Kidney (tissue), 13 donors: ENCODE measurements at regions not wholly inside any gene's neighbourhood (a gene's known extent, or its start where the extent isn't known, plus 50 kb on each side); places are given as distances from the start of the nearest gene placed in this dataset.

ENCODE experiments used
- DNase-seq, 5 donors: peaks; one replicate each; pipeline ENCODE4 v3.0.0-alpha.2; 2013 to 2020
- FAIRE-seq: peaks from 2 replicates; lab custom pipeline; 2012; peaks lifted over from hg19 to GRCh38; lab: Jason Lieb, UNC
- H3K27ac ChIP-seq, 2 donors: one replicate each; pipeline ENCODE4 v1.7.0; 2013; ENCODE audit warnings: low read depth in 2 of 2, low read length in 2 of 2, inconsistent platforms in 1 of 2
- H3K27me3 ChIP-seq: one replicate; pipeline ENCODE4 v1.7.1; 2013; ENCODE audit warnings: low read length, inconsistent platforms; ENCODE audit not compliant: control insufficient read depth, insufficient read depth
- H3K36me3 ChIP-seq, 3 donors: one replicate each; pipeline versions ENCODE4 v1.7.0 to v1.7.1; 2013; ENCODE audit warnings: low read length in 3 of 3, control low read depth in 1 of 3, inconsistent platforms in 1 of 3; ENCODE audit not compliant: insufficient read depth in 3 of 3, control insufficient read depth in 2 of 3
- H3K4me1 ChIP-seq, 3 donors: one replicate each; pipeline versions ENCODE4 v1.7.0 to v1.7.1; 2013; ENCODE audit warnings: low read length in 3 of 3, inconsistent platforms in 1 of 3, low read depth in 1 of 3; ENCODE audit not compliant: control insufficient read depth in 2 of 3, insufficient read depth in 2 of 3
- H3K4me3 ChIP-seq, 3 donors: one replicate each; pipeline versions ENCODE4 v1.7.0 to v1.8.1; 2013; ENCODE audit warnings: low read length in 3 of 3, control low read depth in 1 of 3, inconsistent platforms in 1 of 3
- H3K9ac ChIP-seq, 3 donors: one replicate each; pipeline versions ENCODE4 v1.7.0 to v1.7.1; 2013; ENCODE audit warnings: low read length in 3 of 3, control low read depth in 1 of 3, inconsistent platforms in 1 of 3
- H3K9me3 ChIP-seq, 3 donors: one replicate each; pipeline versions ENCODE4 v1.7.0 to v1.7.1; 2013; ENCODE audit warnings: low read length in 3 of 3, control low read depth in 1 of 3, inconsistent platforms in 1 of 3; ENCODE audit not compliant: control insufficient read depth in 2 of 3, insufficient read depth in 1 of 3
- intact Hi-C: fragments of 100-400 bp; cut with DNase I; formaldehyde crosslinking; loops from one replicate; pipeline ENCODE4 v1.11.1; 2022
- TF ChIP-seq, protein P1 (sequence below): IDR thresholded peaks from 3 replicates; pipeline ENCODE4 v1.5.1; 2012; ENCODE audit warnings: mild to moderate bottlenecking, moderate library complexity, borderline replicate concordance; ENCODE audit not compliant: insufficient read depth; ENCODE audit errors: extremely low read depth
- donor health status: control.
- donor health status: control.
- donor health status: control.
- donor health status: control.
- donor health status: control.
- donor health status: DM: yes; HTN: yes; CAD: no.
- donor health status: Normal renal cell carcinoma (clear cell type).

DNA sequence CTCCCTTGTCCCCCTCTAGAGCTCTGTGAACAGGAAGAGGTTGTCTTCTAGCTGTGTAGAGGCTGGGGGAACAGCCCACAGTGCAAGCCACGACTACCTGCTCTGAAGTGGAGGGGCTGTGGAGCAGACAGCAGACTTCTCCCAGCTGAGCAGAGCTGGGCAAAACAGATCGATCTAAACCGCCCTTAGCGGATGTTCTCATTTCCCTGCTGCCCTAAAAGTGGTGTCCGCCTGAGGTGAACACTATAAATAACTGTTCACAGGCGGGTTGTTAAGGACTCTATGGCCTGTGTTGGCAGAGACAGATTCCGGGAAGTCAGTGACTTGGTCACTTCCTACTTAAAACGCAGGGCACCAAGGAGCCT is 203.2 kb downstream of the RHOU start:
- FAIRE-seq (no peak), DNase-seq (peak in 3 of 5 donors; percentile 44 to 75 (median 58))
- H3K9me3 ChIP-seq, result no peaks in the 10 kb centered on the region
- H3K36me3 ChIP-seq, result no peaks in the 10 kb centered on the region
- H3K9ac ChIP-seq, result peak overlapping the region in 1 of 3 donors; percentile 29
- H3K27me3 ChIP-seq, result no peaks in the 10 kb centered on the region
- no peak overlapping the region for H3K4me3 ChIP-seq
- intact Hi-C loops, result no loop called here
- H3K4me1 ChIP-seq, result peaks cover 0 to 21% (median 4%) of the 10 kb centered on the region in 3 donors
- TF ChIP-seq, protein P1, sequence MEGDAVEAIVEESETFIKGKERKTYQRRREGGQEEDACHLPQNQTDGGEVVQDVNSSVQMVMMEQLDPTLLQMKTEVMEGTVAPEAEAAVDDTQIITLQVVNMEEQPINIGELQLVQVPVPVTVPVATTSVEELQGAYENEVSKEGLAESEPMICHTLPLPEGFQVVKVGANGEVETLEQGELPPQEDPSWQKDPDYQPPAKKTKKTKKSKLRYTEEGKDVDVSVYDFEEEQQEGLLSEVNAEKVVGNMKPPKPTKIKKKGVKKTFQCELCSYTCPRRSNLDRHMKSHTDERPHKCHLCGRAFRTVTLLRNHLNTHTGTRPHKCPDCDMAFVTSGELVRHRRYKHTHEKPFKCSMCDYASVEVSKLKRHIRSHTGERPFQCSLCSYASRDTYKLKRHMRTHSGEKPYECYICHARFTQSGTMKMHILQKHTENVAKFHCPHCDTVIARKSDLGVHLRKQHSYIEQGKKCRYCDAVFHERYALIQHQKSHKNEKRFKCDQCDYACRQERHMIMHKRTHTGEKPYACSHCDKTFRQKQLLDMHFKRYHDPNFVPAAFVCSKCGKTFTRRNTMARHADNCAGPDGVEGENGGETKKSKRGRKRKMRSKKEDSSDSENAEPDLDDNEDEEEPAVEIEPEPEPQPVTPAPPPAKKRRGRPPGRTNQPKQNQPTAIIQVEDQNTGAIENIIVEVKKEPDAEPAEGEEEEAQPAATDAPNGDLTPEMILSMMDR, result no peak
- H3K27ac ChIP-seq, result peak overlapping the region; percentile 56 to 70

DNA sequence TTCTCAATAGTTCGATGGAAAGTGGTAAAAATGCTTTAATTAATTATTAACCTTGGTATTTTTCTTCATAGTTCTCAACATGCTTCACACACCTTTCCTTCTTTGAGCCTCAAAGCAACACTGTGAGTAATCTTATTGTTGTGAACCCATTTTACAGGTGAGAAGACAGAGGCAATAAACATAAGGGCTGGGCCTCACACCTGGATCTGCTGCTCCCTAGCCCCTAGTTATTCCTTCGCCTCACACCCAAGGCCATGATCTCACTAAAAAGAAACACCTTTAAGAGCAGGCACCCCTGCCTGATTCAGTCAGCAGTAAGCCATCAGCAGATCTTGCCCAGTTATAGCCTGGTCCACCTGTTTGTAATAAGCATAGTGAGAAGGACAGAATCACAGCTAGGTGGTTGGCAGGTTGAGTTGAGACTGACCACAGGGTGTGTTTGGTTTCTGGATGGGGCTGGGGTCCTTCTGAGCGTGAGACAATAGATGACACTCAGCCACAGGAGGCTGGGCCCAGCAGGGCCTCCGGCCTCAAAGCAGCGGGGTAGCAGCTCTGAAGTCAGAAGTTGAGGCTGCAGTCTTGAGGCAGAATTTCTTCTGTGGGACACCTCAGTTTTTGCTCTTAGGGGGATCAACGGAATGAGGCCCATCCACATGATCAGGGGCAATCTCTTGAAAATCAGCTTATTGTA is 203.9 kb downstream of the RHOU start:
- Histone ChIP-seq H3K4me1 (peaks cover 0 to 21% (median 4%) of the 10 kb centered on the region in 3 donors), H3K27me3 (no peaks in the 10 kb centered on the region), H3K36me3 (no peaks in the 10 kb centered on the region), H3K9ac (no peak overlapping the region), H3K27ac (peak overlapping the region; percentile 56 to 70), H3K9me3 (no peaks in the 10 kb centered on the region), H3K4me3 (no peak overlapping the region)
- TF ChIP-seq, protein P1, result no peak
- FAIRE-seq, result no peak
- DNase-seq, result peak in 1 of 5 donors; percentile 24
- intact Hi-C loops, result no loop called here

DNA sequence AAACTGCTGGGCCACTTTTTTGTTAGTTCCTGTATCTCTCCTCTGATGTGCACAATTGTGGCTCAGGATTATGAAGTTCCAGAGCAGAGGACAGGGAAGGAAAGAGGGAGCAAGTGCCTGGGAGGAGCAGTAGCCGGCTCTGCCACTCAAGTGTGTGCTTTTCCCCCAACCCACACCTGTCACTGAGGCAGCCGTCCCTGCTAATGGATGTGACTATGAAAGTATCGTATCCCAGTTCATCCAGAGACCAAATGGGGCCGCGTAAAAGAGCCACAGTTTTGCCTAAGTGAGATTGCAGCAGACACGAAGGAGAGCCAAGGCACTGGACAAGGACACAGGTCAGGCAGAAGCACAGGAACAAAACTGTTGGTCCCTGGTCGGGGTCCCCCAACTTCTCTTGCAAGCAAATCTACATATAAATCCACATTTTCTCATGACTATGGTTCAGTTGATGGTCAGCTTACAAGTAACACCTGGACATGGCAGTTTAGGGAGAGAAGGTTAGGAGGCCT is 204.7 kb downstream of the RHOU start:
- H3K36me3 ChIP-seq, result no peaks in the 10 kb centered on the region
- FAIRE-seq (no peak), DNase-seq (peak in 1 of 5 donors; percentile 21)
- TF ChIP-seq, protein P1, result no peak
- peaks cover 0 to 21% (median 4%) of the 10 kb centered on the region in 3 donors for H3K4me1 ChIP-seq
- H3K27me3 ChIP-seq, result no peaks in the 10 kb centered on the region
- no peak overlapping the region for H3K4me3 ChIP-seq
- no peak overlapping the region for H3K9ac ChIP-seq
- H3K27ac ChIP-seq, result no peak overlapping the region
- intact Hi-C loops, result no loop called here
- H3K9me3 ChIP-seq, result no peaks in the 10 kb centered on the region
